ENCODE measurements at regions not wholly inside any gene's neighbourhood (a gene's known extent, or its start where the extent isn't known, plus 50 kb on each side); places are given as distances from the start of the nearest gene placed in this dataset.

GRCh38 chr12:115802767-115803166 is 474.7 kb downstream of the MED13L start:
- POLR2A ChIA-PET (ENCODE audit: partially characterized antibody): interaction anchor here (1.0 kb wide), 1 partner anchor 233 kb away, joined by 3 read pairs; no protein-coding TSS in a partner anchor

More at GRCh38 chr12:115802767-115803166, 474.7 kb downstream of the MED13L start:
- no peak overlapping the region for H2BK5ac ChIP-seq (ENCODE audit: low read depth, low read length)
- no peaks in the 10 kb centered on the region for H3K23me2 ChIP-seq (ENCODE audit: low read depth, low read length)
- H3K9me3 ChIP-seq (ENCODE audit: insufficient read depth in 2 of 2, low read depth in 1 of 2, low read length in 1 of 2): no peaks in the 10 kb centered on the region
- H4K91ac ChIP-seq (replicated peaks; ENCODE audit: insufficient read length, low read length): no peak overlapping the region
- no peak overlapping the region for H2BK15ac ChIP-seq (ENCODE audit: low read length)
- CTCF ChIA-PET (ENCODE audit: partially characterized antibody): interaction anchor here (1.1 kb wide), 1 partner anchor 123 kb away, joined by 3 read pairs; no protein-coding TSS in a partner anchor
- H3K4me2 ChIP-seq (ENCODE audit: insufficient read depth in 1 of 2, low read depth in 2 of 2, low read length in 2 of 2): no peak overlapping the region
- no peak overlapping the region for H2BK120ac ChIP-seq (replicated peaks; ENCODE audit: low read depth, low read length)
- H3K4me3 ChIP-seq (ENCODE audit: extremely low read depth in 1 of 4, insufficient read depth in 2 of 4, low read depth in 3 of 4, low read length in 4 of 4): no peak overlapping the region
- no peak overlapping the region for H3K18ac ChIP-seq (ENCODE audit: extremely low read depth, low read length)
- H3K27ac ChIP-seq (ENCODE audit: low read depth, low read length): no peak overlapping the region
- no peak overlapping the region for H3K56ac ChIP-seq (replicated peaks; ENCODE audit: insufficient read length, low read depth, low read length)
- H4K5ac ChIP-seq (ENCODE audit: insufficient read length, low read depth, low read length): no peak overlapping the region
- no peak for FAIRE-seq
- H3K23ac ChIP-seq (ENCODE audit: insufficient read length): no peak overlapping the region
- no peak overlapping the region for H2AFZ ChIP-seq (ENCODE audit: low read length)
- no peak for DNase-seq (ENCODE audit: low read depth in 1 of 2, low spot score in 2 of 2)
- H3K9ac ChIP-seq (replicated peaks in 1 of 4; ENCODE audit: extremely low read depth in 1 of 4, low read depth in 3 of 4, low read length in 3 of 4): no peak overlapping the region
- no peaks in the 10 kb centered on the region for H3K4me1 ChIP-seq (replicated peaks in 1 of 4; ENCODE audit: control insufficient read depth in 3 of 4, insufficient read depth in 4 of 4, low read length in 3 of 4)
- no peaks in the 10 kb centered on the region for H4K20me1 ChIP-seq (replicated peaks in 1 of 2; ENCODE audit: control insufficient read depth in 1 of 2, insufficient read depth in 2 of 2, low read length in 2 of 2)
- H4K8ac ChIP-seq (ENCODE audit: extremely low read depth, insufficient read depth, low read length): no peak overlapping the region
- H3K4ac ChIP-seq (replicated peaks; ENCODE audit: insufficient read length, low read depth, low read length): no peak overlapping the region
- WGBS, 2 experiments (ENCODE audit: extremely low coverage in 1 of 2, insufficient coverage in 1 of 2, insufficient read length in 1 of 2, insufficient replicate concordance in 2 of 2, low coverage in 1 of 2, low lambda C conversion rate in 2 of 2, missing lambda C conversion rate in 1 of 2): 86% methylated on average over 3 of the region's 3 CpGs; no CpG with 5 or more reads in 1 of the 2 experiments
- H3K14ac ChIP-seq (ENCODE audit: insufficient read length): no peak overlapping the region
- H2BK20ac ChIP-seq (ENCODE audit: low read length): no peak overlapping the region
- no peaks in the 10 kb centered on the region for H3K79me1 ChIP-seq (ENCODE audit: low read depth, low read length)
- no peak overlapping the region for H2AK5ac ChIP-seq (ENCODE audit: low read depth, low read length)
- TF ChIP-seq EZH2 (IDR thresholded peaks at IDR 0.05; ENCODE audit: low read depth, low read length, severe bottlenecking): no peak
- TF ChIP-seq PHF8 (conservative IDR thresholded peaks at IDR 0.05; ENCODE audit: low read depth, low read length): no peak
- TF ChIP-seq CEBPB (IDR thresholded peaks at IDR 0.05; ENCODE audit: low read depth, low read length): no peak
- TF ChIP-seq CHD2 (IDR thresholded peaks at IDR 0.05; ENCODE audit: low read length): no peak
- TF ChIP-seq KDM4A (IDR thresholded peaks at IDR 0.05; ENCODE audit: low read depth, low read length, severe bottlenecking): no peak
- TF ChIP-seq BACH1 (IDR thresholded peaks at IDR 0.05; ENCODE audit: low read length): no peak
- TF ChIP-seq SP4 (IDR thresholded peaks at IDR 0.05; ENCODE audit: low read length): no peak
- no peak for TF ChIP-seq RFX5 (IDR thresholded peaks at IDR 0.05; ENCODE audit: borderline replicate concordance, low read depth, low read length)
- H2BK12ac ChIP-seq (ENCODE audit: low read depth, low read length): no peak overlapping the region
- H3K27me3 ChIP-seq (replicated peaks in 1 of 4; ENCODE audit: control insufficient read depth in 3 of 4, extremely low read depth in 1 of 4, insufficient read depth in 3 of 4, low read length in 3 of 4): no peaks in the 10 kb centered on the region
- no peaks in the 10 kb centered on the region for H3K79me2 ChIP-seq (ENCODE audit: control insufficient read depth in 1 of 2, insufficient read depth in 2 of 2, low read length in 2 of 2)
- no peaks in the 10 kb centered on the region for H3K36me3 ChIP-seq (ENCODE audit: control insufficient read depth in 2 of 4, insufficient read depth in 4 of 4, low read length in 3 of 4)

All from H1 (cell line).